Large intestine (tissue), 3 donors: ENCODE measurements at regions not wholly inside any gene's neighbourhood (a gene's known extent, or its start where the extent isn't known, plus 50 kb on each side); places are given as distances from the start of the nearest gene placed in this dataset.
A peak's percentile ranks its signal among the peaks of the same experiment; 100 is the strongest.

ENCODE experiments used
- DNase-seq, 2 donors: peaks; one replicate each; pipeline versions ENCODE4 v3.0.0 to v3.0.0-alpha.2; 2013
- H3K27ac ChIP-seq: one replicate; pipeline ENCODE4 v1.5.1; 2013; ENCODE audit warnings: low read length
- H3K27me3 ChIP-seq: 2 replicates; pipeline ENCODE4 v1.6.1; 2013; ENCODE audit warnings: low read length; ENCODE audit not compliant: control insufficient read depth, insufficient read depth
- H3K36me3 ChIP-seq: 2 replicates; pipeline ENCODE4 v1.6.1; 2013; ENCODE audit warnings: low read length; ENCODE audit not compliant: control insufficient read depth, insufficient read depth
- H3K4me1 ChIP-seq: one replicate; pipeline ENCODE4 v1.6.1; 2013; ENCODE audit warnings: low read length; ENCODE audit not compliant: control insufficient read depth, insufficient read depth
- H3K4me3 ChIP-seq: one replicate; pipeline ENCODE4 v1.5.1; 2013; ENCODE audit warnings: low read length
- H3K9me3 ChIP-seq: one replicate; pipeline ENCODE4 v1.6.1; 2013; ENCODE audit warnings: mild to moderate bottlenecking, low read depth, low read length, moderate library complexity; ENCODE audit not compliant: control insufficient read depth
- WGBS: methylation state at CpG from one replicate; pipeline ENCODE4 v1.1.5; 2013; ENCODE audit warnings: low lambda C conversion rate; ENCODE audit not compliant: insufficient coverage; 5-methylcytosine and 5-hydroxymethylcytosine counted together

DNA sequence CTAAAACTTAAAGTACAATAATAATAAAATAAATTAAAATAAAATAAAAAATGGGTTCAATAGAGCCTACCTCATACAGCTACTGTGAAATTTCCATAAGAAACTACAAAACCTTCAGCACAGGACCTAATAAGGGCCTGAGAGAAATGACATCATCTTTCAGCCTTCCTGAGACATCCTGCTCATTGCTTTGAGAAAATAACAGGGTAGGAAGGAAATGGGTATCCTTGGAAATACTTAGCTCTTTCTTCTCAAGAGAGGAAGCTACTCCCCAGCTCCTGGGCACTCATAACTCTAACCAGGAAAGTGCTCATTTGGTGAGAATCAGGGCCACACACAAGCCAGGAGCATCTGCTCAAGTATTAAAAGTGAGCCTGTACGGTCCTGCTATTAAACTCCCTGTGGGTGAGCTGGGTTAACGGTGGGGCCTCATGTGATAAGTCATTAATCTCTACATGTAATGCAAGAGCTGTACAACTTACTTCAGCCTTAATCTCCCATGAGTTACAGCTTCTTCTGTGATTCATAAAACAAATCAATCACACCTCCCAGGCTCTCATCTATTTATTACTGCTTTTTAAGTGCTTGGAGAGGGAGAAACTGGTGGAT is 141.4 kb downstream of the MAFB start:
- peaks cover 3% of the 10 kb centered on the region for H3K4me1 ChIP-seq
- no peak overlapping the region for H3K4me3 ChIP-seq
- no peak overlapping the region for H3K27ac ChIP-seq
- H3K9me3 ChIP-seq = no peaks in the 10 kb centered on the region
- no peaks in the 10 kb centered on the region for H3K36me3 ChIP-seq
- H3K27me3 ChIP-seq = no peaks in the 10 kb centered on the region
- WGBS = no CpG with 5 or more reads among the region's 2 CpGs
- DNase-seq = peak in 1 of 2 donors; percentile 15

DNA sequence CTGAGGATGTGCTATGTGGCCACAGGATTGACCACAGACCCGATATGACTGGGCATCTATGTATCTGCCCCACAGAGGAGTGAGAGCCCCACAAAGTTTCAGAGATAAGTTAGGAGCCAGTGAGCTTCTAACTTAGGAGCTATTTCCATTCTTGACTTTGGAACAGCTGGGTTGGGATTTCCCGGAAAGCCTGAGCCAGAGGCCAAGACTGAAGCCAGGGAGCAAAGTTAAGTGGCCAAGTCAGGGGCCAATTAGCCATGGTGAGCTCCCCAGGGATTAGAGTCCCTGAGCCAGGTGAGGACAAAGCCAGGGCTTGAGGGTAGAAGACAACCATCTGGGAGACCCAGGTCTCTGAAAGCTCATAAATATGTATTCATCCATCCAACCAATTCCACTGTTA is 143.6 kb downstream of the MAFB start:
- no peaks in the 10 kb centered on the region for H3K36me3 ChIP-seq
- no peaks in the 10 kb centered on the region for H3K4me1 ChIP-seq
- no peaks in the 10 kb centered on the region for H3K9me3 ChIP-seq
- H3K4me3 ChIP-seq = no peak overlapping the region
- peak in 1 of 2 donors; percentile 10 for DNase-seq
- no peaks in the 10 kb centered on the region for H3K27me3 ChIP-seq
- H3K27ac ChIP-seq = no peak overlapping the region
- no CpG with 5 or more reads among the region's 2 CpGs for WGBS

DNA sequence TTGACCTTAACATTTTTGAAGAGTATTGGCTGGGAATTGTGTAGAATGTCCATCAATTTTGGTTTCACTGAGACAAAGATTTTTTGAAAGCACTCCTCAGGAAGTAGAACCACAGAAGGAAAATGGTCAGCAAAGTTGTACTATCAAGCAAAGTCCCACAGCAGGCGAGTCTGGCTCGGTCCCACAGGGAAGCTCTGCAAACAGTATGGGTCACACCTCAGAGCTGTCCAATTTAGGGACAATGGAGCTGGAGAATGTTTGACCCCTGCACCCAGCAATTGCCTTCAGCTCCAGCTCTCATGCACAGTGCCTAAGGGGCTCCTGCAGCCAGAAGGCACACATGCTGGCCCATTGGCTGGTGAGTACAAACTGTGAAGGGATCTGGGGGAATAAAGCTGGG is 147.0 kb downstream of the MAFB start:
- no CpG with 5 or more reads among the region's 2 CpGs for WGBS
- peaks cover 11% of the 10 kb centered on the region for H3K4me1 ChIP-seq

DNA sequence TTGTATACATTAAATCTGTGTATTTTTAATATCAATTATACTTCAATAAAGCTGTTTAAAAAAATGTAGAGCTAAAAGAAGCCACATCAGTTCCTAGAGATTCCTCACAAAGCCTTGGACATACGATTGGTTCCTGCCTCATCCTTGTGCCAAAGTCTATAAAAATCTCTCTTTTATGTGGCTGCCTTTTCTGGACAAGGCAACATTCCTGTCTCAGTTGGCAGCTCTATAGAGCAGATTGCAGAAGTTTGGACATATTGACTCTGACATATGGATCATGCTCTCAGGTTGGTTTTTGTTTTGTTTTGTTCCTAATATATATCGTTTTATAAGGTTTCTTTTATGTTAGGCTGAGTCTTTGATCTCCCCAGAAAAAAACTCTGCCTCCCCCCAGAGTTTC is 148.9 kb downstream of the MAFB start:
- Histone ChIP-seq H3K36me3 (no peaks in the 10 kb centered on the region), H3K4me1 (peaks cover 11% of the 10 kb centered on the region), H3K4me3 (no peak overlapping the region), H3K27me3 (no peaks in the 10 kb centered on the region), H3K9me3 (no peaks in the 10 kb centered on the region), H3K27ac (no peak overlapping the region)
- WGBS = no CpG with 5 or more reads among the region's 2 CpGs
- no peak for DNase-seq

More for the DNA sequence above, 147.0 kb downstream of the MAFB start:
- Histone ChIP-seq H3K27ac (no peak overlapping the region), H3K27me3 (no peaks in the 10 kb centered on the region), H3K9me3 (no peaks in the 10 kb centered on the region), H3K36me3 (no peaks in the 10 kb centered on the region), H3K4me3 (no peak overlapping the region)
- DNase-seq = no peak

DNA sequence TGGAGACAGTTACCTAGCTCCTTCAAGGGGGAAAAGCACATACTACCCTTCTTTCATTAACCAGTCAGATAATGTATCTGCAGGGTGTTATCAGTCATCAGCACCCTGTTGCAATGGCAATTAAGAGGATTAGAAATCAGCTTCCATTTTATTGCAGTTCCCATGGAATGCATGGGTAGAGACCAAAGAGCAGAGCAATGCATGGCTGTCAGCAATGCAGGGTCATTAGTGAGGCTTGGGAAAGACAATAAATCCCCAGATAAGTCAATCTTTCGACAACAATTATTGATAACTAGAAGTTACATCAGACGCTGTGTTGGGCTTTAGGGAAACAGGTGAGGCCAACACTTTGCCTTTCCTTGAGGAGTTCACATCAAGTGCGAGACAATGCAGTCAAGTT is 150.9 kb downstream of the MAFB start:
- Histone ChIP-seq H3K27me3 (no peaks in the 10 kb centered on the region), H3K36me3 (no peaks in the 10 kb centered on the region), H3K27ac (no peak overlapping the region), H3K9me3 (no peaks in the 10 kb centered on the region), H3K4me3 (no peak overlapping the region), H3K4me1 (peaks cover 11% of the 10 kb centered on the region)
- WGBS = no CpG with 5 or more reads among the region's 3 CpGs
- DNase-seq = peak; percentile 52 to 80

DNA sequence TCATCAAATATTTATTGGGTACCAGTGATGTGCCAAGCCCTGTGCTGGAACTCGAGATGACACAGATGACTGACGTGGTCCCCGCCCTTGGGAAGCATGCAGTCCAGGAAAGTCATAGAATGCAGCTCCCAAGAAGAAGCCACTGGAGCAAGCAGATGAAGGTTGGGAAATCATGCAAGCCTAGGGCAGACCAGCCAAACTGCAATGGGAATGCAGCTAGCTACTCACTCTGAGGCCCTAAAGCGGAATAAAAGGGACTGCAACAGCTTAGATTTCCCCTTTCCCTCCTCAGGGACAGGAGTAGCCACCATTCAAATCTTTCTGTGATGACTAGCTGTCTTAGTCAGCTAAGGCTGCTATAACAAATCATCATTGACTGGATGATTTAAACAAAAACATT is 152.2 kb downstream of the MAFB start:
- H3K9me3 ChIP-seq = peaks cover 6% of the 10 kb centered on the region
- H3K4me3 ChIP-seq = no peak overlapping the region
- H3K27ac ChIP-seq = no peak overlapping the region
- no peak for DNase-seq
- peaks cover 11% of the 10 kb centered on the region for H3K4me1 ChIP-seq
- WGBS = no CpG with 5 or more reads among the region's 4 CpGs
- no peaks in the 10 kb centered on the region for H3K36me3 ChIP-seq
- no peaks in the 10 kb centered on the region for H3K27me3 ChIP-seq

DNA sequence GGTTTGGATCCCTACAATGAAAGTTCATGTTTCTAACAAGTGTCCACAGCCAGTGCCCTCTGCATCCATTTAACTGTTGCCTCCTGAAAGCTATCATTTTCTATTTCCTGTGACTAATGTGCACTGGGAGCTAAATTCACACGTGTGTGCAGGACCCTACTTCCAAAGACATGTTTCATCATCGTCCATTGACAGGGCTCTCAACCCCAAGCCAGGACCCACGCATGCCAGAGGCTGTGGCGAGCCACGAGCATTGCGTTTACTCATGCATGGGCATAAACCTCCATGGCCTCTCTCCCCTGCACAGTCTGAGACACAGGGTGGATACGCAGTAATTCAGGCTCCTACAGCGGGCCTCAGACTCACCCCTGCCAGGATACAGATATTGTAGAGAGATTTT is 153.2 kb downstream of the MAFB start:
- Histone ChIP-seq H3K4me1 (peaks cover 11% of the 10 kb centered on the region), H3K27ac (no peak overlapping the region), H3K9me3 (peaks cover 11% of the 10 kb centered on the region), H3K4me3 (no peak overlapping the region), H3K27me3 (no peaks in the 10 kb centered on the region), H3K36me3 (no peaks in the 10 kb centered on the region)
- DNase-seq = no peak
- no CpG with 5 or more reads among the region's 8 CpGs for WGBS

DNA sequence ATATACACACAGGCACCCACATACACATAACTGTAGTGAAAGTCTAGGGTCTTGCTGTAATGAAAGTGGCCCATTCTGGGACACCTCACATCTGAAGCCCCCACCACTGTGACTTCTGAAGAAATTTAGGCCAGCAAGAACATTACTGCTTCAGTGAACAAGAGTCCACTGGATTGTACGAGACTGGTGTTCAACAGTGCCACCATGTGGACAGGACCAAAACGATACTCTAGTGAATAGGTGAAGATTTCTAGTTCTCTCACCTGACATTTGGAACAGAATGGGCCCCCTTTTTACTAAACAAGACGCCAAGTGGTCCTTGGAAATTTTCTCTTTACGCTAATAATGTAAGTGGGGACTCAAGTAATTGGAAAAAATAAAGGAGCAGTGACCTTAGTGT is 156.9 kb downstream of the MAFB start:
- Histone ChIP-seq H3K27ac (no peak overlapping the region), H3K4me3 (no peak overlapping the region), H3K27me3 (no peaks in the 10 kb centered on the region), H3K9me3 (peaks cover 15% of the 10 kb centered on the region), H3K36me3 (no peaks in the 10 kb centered on the region), H3K4me1 (no peaks in the 10 kb centered on the region)
- DNase-seq = no peak
- no CpG with 5 or more reads among the region's 4 CpGs for WGBS

DNA sequence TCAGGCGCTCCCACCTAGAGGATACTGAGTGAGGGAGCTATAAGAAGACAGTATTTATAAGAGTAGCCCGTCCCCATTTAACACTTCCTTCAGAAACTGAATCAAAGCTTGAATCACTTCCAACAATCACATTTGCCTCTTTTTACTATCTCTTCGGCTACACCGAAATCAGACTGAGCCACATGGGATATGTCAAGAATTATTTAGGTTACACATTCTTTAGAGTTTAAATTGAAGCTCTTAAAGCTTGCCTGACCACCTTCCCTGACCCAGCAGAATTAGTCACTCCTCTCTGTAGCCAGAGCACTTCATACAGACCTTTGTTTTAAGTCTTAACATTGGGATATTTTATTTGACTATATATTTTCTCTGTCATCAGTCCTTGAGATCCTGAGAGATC is 163.7 kb downstream of the MAFB start:
- 83% methylated on average over 2 of the region's 4 CpGs for WGBS
- Histone ChIP-seq H3K4me3 (no peak overlapping the region), H3K27ac (no peak overlapping the region), H3K9me3 (no peaks in the 10 kb centered on the region), H3K27me3 (no peaks in the 10 kb centered on the region), H3K36me3 (no peaks in the 10 kb centered on the region), H3K4me1 (no peaks in the 10 kb centered on the region)
- DNase-seq = no peak

DNA sequence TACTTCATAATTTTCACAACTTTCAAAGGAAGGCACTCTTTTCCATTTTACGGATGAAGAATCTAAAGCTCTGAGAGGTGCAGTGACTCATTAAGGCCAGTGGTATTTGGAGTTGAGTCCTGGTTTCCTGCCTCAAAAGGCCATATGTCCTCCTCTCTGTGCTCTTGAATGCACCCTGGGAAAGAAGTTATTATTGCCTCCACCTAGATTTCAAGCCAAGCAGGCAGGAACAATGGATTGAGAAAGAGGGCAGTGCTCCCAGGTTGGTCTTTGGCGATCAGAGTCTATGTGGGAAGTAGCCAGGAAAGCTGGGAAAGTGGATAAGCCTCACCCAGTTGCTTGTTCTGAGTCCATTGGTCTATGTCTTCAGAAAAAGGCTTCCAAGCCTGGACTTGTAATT is 165.0 kb downstream of the MAFB start:
- no peak overlapping the region for H3K4me3 ChIP-seq
- no peaks in the 10 kb centered on the region for H3K4me1 ChIP-seq
- no peaks in the 10 kb centered on the region for H3K9me3 ChIP-seq
- H3K36me3 ChIP-seq = no peaks in the 10 kb centered on the region
- H3K27ac ChIP-seq = no peak overlapping the region
- no peak for DNase-seq
- no peaks in the 10 kb centered on the region for H3K27me3 ChIP-seq
- no CpG with 5 or more reads among the region's 2 CpGs for WGBS

DNA sequence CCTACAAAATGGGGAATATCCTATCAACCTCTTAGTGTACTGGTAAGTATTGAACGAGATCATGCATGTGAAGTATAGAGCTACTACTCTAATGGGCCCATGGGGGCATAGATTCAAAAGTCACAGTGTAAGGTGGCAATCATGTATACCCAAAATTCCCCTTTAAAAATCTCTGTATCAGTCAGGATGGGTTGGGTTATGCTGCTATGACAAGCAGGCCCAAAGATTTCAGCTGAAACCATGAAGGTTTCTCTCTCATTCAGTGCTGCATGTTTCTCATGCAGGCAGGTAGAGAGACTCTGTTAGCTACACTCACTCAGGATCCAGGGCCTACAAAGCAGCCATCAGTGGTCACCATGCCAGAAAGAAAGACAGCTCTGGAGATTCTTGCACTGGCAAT is 166.6 kb downstream of the MAFB start:
- no CpG with 5 or more reads among the region's 1 CpG for WGBS
- peaks cover 5% of the 10 kb centered on the region for H3K27me3 ChIP-seq
- H3K4me1 ChIP-seq = no peaks in the 10 kb centered on the region
- no peaks in the 10 kb centered on the region for H3K36me3 ChIP-seq
- DNase-seq = no peak
- H3K9me3 ChIP-seq = no peaks in the 10 kb centered on the region
- no peak overlapping the region for H3K27ac ChIP-seq
- H3K4me3 ChIP-seq = no peak overlapping the region
